HG02610 (cell line): ENCODE measurements at regions not wholly inside any gene's neighbourhood (a gene's known extent, or its start where the extent isn't known, plus 50 kb on each side); places are given as distances from the start of the nearest gene placed in this dataset.
A peak's percentile ranks its signal among the peaks of the same experiment; 100 is the strongest.

Experiments
- ATAC-seq: cut with Tn5 transposase; IDR thresholded peaks from one replicate; pipeline ENCODE4 v1.9.1; 2021; ENCODE audit warnings: mild to moderate bottlenecking, moderate library complexity; ENCODE audit not compliant: unreplicated experiment

DNA sequence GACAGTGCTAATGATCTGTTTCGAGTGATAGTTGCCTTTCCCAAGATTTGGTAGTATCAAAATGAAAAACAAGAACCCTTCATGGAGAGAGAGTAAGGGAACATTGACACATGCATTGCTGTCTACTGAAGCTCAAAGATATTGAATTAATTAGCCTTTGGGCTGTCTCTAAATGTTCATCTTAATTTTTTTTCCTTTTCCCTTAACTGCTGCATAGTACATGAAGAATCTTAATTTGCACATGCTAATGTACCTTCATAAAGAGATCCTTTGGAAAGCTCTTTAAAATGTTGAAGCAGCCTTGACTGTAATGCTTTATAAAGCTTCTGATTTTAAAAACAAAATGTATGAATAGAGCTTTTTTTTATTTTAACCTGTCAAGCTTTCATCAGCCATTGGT is 452.2 kb downstream of the TUSC7 start:
- no peak for ATAC-seq

DNA sequence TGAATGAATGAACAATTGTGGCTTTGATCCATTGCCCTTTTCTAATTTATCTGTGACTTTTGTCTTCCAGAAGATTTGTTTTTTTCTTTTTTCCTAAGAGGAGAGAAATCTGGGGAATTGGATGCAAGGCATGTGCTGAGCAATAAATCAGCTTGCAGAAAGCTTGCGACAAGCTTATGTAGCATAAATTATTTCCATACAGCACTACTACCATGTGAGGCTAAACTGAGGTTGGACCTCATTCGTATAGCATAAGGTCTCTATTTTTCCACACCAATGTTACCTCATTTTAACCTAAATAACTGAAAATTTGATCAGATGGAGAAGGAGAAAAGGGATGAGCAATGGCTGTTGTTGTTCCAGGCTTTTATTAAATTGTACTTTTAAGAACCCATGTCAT is 455.6 kb downstream of the TUSC7 start:
- ATAC-seq, result no peak

DNA sequence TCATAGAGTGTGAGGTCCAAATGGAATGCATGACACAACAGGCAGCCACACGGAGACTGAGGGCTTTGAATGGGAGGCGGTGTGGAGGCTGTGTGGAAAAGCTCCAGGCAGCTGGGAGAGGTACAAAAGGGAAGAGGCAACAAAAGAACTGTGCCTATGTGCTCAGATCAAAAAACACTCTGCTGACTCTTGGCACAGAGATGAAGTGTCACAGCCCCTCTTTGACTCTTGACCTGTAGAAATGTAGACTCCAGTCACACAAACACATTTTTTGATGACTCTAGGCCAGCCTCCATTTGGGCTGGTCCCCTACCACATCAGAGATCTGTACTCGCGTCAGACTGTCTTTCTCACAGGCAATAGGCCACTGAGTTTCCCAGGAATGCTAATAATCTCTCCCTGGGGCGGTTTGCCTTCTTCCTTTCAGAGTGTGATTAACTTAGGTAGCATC is 456.0 kb downstream of the TUSC7 start:
- no peak for ATAC-seq

DNA sequence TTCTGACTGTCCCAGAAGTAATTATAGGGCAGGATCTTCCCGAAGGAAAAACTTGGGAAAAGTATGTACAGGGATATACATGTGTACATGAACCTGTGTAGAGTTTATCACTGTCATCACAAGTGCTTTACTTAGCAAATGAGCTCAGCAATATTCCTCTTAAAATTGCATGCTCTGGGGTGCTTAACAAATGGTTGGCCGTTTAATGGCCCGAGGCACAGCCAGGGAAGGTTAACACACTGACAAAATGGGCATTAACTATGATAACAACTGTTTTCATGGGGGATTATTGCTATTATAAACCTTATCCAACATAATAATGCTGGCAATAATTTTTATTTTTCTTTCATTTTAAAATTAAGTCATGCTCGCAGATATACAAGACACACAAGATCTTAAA is 459.3 kb downstream of the TUSC7 start:
- ATAC-seq, result no peak

DNA sequence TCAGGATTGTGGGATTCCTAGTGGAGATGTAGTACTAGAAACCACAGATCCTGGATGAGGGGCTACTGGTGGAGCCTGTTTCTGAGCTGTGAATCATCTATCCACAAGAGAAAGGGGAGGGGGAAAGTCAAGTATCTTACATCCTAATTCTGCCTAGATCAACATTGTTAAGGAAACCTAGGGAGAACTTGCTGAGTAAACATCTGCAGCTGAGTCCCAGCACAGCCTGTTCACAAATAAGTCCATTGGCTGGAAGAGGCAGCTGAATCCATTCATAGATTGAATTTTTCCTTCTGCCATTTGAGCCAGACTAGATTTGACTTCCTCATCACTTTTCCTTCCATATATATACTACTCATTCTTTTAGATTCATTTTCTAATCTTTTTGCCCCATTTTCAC is 460.5 kb downstream of the TUSC7 start:
- no peak for ATAC-seq

DNA sequence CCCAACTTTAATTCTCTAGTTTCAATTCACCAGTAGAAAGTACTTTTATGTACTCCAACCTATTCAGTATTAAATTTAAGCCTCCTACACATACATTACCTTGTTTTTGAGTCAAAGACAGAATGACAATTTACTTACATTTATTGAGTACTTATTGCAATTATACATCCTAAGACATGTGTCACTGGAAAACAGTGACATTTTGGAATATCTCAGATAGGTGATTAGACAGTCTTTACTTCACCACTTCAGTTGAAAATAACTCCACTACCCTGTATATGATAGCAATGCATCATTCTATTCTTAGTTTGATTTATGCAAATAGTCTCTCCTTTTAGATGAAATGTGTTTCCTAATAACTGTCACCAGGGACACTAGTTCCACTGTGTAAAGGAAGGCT is 461.5 kb downstream of the TUSC7 start:
- no peak for ATAC-seq

DNA sequence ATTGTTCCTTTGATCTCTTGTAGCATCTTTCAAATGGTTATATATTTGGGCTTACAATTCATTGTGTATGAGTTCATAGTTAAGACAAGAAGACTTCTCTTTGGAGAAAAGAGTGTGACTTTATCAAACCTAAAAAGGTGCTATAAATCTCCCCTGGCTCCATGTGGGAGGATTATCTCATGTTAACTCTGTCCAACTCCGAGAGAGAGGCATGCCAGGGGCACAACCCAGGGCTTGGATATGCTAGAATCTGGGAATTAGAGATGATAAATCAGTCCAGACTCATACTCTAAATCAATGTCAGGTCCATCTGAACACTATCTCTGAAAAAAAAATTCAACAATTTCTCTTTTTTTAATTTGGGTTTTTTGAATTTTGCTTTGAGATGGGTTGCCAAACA is 462.8 kb downstream of the TUSC7 start:
- no peak for ATAC-seq

DNA sequence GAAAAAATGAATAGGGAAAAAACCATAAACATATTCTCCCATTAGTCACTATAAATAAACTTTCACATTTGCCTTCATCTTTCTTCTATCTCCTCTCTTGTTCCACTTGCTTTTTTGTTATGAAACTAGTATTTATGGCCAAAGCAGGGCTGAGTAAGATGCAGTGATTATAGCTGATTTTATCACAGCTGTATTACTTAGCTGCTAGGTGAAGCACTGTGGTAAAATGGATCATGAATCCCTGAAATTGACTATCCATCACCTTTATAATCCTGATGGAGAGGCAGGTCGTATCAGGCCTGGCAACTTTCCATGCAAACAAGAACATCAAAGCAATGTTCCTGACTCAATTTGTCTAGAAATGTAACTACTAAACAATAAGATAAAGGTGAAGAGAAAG is 471.6 kb downstream of the TUSC7 start:
- ATAC-seq, result no peak

DNA sequence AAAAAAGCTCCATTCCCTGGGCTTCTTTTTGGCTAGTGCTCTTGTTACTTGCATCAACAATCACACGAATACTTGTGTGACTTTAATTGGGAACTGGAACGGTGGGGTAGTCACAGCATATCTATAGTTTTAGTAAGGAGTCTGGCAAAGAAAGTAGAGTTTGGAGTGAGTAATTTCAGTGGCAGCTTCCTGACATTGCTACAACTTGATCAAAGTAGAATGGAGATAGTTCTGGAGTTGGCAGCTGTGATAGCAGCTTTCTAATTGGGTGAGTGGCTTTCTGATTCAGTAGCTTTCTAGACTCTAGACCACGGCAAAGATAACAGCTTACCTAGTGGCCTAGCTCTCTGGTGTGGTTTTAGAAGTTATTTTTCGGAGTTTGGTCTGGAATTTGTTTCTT is 475.0 kb downstream of the TUSC7 start:
- ATAC-seq, result no peak

DNA sequence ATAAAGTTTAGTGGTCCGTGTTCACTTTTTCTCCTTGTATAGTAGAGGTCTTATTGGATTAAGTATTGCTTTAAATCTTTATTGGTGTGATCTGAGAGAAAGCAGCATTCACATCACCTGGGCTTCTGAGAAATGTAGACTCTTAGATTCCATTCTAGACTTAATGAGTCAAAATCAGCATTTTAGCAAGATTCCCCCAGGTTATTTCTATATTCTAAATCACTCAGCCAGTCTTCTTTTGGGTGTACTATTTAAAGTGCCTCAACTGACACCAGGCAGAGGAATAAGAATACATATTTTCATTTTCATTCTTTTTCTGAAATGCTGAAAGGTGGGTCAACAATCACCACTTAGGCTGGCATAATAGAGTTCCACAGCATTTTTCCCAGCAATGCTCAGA is 481.7 kb downstream of the TUSC7 start:
- ATAC-seq, result peak; percentile 52

DNA sequence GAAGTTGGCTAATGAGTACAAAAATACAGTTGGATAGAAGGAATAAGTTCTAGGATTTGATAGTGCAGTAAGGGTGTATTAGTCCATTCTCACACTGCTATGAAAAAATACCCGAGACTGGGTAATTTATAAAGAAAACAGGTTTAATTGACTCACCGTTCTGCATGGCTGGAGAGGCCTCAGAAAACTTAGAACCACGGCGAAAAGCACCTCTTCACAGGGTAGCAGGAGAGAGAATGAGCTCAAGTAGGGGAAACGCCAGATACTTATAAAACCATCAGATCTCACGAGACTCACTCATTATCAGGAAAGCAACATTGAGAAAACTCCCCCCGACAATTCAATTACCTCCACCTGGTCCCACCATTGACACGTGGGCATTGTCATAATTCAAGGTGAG is 483.3 kb downstream of the TUSC7 start:
- ATAC-seq, result peak; percentile 68

DNA sequence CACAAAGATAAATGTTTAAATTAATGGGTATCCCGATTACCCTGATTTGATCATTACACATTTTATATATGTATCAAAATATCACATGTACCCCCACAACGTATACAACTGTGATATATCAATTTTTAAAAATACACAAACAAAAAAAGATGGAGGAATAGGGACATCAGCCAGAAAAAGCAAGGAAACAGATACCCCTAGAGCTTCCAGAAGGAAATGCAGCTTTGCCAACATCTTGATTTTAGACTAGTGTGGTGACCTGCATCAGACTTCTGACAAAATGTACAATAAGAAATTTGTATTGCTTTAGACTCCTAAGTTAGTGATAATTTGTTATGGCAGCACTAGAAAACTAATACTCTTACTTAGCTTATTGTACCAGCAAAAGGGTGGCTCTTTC is 483.8 kb downstream of the TUSC7 start:
- no peak for ATAC-seq

DNA sequence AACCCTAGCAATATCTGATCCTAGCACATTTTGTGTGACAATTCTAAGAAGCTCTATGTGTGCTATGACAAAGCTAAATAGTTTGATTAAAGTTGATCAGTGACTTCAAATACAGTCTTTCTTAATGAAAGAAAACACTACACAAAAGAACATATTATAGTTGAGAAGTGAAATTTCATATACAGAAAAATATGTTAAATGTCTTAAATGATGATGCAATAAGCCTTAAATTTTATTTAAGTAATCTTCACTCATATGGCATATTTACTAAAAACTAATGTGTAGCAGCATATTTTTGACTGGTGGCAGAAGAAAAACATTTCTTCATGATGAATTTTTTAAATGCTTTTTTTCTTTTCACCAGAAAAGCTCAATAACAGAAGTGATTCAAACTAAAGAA is 485.5 kb downstream of the TUSC7 start:
- ATAC-seq, result no peak

DNA sequence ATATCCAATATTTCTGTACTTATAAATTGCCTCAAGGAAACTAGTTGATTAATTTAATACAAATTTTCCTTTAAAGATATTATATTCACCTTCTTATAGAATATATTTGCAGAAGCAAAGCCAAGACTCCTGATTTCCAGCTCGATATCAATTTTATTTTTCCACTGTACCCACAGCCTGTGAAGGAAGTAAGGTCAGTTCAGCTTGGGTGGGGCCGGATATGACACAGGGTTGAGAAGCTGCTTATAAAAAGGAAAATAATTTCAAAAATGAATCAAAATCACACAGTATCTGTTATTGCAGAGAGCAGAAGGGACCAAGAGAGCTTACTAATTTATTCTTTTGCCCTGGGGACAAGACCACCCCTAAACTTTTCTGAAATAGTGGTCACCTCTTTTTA is 491.4 kb downstream of the TUSC7 start:
- ATAC-seq, result no peak

DNA sequence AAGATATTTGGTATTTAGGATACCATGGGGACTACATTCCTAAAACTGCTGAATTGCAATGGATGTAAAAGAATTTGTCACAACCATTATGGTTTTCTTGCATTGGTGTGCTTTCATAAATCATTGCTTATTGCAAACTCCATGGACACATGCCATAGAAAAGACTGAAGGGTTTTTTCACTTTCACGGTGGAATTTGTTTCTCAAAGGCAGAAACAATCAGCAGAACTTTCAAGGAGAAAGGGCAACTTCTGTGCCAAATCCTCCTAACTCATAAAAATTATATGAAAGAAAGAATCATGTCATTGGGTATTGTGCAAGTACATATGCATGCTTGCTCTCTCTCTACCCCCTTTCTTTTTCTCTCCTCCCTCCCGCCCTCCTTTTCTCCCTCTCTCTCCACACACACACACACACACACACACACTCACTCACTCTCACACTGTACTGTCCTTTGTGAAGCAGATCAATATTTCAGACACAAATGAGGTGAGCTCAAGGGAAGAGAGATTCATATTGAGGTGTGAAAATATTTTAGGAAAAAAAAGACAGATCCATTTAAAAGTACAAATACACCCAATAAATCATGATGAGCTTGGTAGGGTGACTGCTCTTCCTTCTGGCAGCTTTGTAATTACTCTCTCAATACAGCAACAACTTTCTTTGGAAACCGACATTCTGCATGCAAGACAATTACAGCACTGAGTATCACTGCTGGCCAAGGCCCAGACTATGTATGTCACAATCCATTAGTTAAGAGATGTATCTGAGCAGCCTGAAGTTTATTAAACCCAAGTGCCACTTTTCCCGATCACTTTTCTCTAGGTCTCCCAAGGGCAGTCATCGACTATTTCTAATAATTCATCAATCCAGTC is 492.6 kb downstream of the TUSC7 start:
- no peak for ATAC-seq

DNA sequence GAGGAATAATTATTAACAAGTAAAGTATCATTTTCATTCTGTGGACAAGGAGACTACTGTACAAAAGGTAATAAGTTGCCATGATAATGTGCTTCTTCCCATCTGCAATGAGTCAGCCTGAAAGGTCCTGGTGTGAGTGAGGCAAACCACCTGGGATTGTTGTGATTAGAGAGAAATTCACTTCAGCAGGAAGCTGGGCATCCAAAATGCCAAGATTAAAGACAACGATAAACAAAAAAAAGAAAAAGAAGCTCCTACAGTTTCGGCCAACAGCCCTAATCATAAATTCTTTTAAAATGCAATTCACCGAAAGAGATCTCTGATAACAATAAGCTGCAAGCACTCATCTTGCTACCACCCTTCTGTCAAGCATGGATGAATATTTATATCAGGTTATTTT is 507.8 kb downstream of the TUSC7 start:
- no peak for ATAC-seq

DNA sequence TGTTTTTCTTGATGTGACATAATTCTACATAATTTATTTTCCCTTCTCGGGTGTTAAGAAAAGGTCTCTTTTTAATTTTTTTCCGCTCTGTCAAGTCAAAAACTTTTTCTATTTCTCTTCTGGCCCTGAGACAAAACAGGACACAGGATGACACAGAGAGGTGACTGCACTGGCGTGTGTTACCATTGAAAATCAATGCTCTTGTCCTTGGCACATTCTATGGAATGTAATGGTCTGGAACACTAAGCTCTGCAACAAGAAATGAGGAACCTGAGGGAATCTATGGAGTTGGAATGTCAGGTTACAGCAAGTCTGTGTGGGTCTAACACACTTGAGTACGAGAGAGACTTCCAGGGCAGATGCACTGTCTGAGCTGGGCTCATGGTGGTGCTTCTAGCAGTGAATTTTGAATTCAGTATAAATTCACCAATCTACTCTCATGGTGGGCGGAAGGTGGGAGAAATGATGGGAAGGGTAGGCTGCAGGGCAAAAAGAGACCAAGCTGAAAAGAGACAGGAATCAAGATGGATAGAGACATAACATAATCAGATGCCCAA is 508.3 kb downstream of the TUSC7 start:
- no peak for ATAC-seq

DNA sequence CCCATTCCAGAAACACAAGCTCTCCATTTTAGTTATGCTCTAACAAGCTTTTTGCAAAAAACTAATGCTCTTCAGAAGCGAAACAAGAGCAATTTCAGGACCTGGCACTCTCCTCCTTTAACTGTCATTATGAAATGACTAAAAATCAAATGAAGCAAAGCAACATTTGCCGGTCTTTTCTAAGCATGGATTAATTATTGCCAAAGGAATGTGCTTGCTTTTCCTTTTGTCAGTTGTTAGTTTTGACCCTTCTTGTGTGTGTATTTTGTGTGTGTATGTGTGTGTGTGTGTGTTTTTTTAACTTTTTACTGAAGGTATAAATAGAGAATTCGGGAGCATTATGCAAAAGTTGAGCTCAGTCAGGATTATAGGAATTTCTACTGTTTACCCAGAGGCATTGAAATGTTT is 509.1 kb downstream of the TUSC7 start:
- ATAC-seq, result no peak

DNA sequence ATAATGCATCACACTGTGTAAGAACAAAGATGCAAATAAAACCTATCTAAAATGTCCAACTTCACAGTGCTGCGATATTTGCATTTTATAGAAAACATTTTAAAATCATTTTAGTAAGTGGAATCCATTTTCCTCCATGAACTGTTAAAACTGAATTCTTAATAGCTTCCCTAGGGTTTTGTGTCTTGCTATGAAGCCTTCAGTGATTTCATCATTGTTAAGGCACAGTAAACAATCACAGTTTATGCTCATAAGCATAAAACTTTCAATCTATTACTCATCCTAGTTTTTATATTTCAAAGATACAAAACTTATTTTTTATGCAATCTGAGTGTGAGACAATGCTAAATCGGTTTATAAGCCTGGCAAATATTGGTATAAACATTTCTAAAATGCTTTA is 509.7 kb downstream of the TUSC7 start:
- ATAC-seq, result no peak

DNA sequence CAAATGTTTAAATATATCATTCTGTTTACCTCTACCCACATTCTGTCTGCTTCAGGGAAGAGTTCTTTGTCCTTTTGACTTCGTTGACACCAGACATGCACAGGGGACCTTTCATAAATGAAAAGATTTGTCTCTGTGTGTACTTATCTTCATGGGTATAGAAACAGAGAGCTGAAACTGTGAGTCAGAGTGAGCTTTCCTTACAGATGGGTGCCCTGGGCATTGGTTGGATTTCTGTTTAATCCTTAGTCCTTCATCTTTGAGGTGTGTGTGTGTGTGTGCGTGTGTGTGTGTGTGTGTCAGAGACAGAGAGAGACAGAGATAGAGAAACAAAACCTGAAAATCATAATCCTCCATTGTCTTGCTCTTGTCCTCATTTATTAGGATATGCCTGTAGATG is 517.4 kb downstream of the TUSC7 start:
- ATAC-seq, result no peak

DNA sequence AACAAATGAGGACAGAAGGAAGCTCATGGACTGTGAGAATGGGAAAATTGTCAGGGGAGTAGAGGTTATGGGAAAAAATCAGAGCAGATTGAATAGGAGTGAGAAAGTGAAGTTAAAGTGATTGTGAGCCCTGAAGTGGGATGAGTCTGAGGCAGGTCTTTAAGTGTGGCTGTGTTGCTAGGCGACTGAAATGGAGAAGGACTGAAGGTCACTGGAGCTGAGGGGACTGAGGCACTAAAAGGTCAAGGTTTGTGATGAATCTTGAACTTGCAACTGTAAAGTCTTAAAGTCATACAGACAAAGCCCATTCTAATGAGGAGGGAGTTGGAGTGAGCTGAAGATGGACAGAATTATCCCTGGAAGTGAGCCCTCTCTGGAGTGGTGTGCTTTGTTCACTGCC is 518.9 kb downstream of the TUSC7 start:
- no peak for ATAC-seq

DNA sequence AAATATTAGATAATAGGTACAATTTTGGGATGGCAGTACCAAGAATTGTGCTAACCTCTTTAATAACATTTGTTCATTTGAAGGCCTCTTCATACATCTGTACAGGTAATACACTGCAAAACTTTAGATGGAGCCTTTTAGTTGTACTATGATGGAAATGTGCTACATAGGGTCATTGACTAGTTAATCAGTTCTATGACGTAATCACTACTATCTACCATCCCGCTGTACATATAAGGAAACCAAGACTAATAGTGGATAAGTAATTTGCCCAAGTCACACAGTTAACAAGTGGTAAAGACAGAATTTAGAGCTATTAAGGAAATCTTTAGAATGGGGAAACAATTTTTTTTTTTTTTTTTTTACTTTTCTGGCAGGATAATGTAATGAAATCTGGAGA is 521.3 kb downstream of the TUSC7 start:
- ATAC-seq, result no peak

DNA sequence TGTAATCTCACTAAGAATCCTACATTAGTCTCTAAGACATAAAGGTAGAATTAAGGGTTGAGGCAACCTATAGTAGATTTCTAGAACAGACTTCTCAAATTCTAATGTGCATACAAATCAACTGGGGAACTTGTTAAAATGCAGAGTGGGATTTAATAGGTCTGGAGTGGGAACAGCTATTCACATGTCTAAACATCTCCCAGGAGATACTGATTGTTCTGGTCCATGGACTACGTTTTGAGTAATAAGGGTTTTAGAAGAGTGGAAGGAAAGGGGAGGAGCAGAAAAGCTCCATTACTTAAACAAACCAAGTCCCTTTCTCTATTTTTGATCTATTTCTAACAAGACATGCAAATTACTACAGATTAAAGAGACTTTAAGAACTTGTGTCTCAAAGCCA is 524.8 kb downstream of the TUSC7 start:
- ATAC-seq, result no peak
